NCI-H526 (cell line): ENCODE measurements at regions not wholly inside any gene's neighbourhood (a gene's known extent, or its start where the extent isn't known, plus 50 kb on each side); places are given as distances from the start of the nearest gene placed in this dataset.
"Not testable (repeated sequence)": the region's sequence is repeated elsewhere in the genome, so short reads cannot be mapped to it uniquely, and the experiment has no call there.

Experiments used
- DNase-seq, 2 experiments: peaks; one replicate each; lab custom pipeline; 2025; lab: John Stamatoyannopoulos, UW

DNA sequence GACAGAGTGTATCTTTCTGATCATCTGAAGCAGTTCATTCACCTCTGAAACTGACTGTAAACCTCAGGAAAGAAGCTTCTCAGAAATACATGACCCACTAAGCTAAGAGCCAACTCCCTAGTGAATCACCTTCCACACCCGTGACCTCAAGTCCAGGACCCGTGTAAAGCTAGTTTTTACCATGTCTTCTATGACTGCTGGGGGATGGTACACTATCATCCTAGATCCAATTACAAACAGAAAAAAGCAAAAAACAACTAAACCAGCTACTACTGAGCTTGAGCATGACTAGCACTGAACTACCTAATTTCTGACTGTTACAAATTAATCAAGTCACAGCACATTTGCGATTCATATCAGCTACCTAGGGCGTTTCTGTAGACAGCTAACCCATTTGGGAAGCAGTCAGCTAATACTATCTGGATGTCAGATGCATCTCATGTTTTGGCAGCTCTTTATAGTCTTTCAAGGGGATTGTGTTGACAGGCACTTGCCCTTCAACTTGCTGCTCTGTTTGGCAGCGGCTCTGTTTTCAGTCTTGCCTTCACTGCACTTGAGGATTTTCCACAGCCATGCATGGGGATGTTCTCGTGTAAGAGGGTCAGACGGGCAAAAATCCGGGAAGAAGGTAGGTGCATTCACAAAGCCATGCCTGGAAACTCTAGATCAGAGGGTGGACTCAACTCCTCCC, 350.3 kb downstream of the ANAPC1 start:
- not testable (repeated sequence) for DNase-seq

DNA sequence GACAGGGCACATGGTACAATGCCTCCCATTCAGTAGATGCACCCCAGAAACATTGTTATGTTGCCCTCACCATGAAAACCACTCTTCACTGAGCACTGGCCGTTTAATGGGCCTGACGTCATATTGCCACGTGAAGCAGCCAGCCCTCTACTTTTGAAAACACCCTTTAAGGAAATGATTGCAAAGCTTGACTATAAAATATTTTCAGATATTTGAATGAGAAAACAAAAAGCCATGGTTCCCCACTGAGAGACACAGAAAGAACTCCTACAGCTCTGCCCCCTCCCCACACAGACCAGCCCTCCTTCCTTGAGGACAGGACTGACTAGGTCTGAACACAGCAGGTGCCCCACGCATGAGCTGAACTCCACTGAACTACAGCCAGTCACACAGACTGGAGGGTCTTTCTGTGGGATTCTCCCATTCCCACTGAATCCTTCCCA, 349.1 kb downstream of the ANAPC1 start:
- DNase-seq, result peak; percentile 28 to 58

DNA sequence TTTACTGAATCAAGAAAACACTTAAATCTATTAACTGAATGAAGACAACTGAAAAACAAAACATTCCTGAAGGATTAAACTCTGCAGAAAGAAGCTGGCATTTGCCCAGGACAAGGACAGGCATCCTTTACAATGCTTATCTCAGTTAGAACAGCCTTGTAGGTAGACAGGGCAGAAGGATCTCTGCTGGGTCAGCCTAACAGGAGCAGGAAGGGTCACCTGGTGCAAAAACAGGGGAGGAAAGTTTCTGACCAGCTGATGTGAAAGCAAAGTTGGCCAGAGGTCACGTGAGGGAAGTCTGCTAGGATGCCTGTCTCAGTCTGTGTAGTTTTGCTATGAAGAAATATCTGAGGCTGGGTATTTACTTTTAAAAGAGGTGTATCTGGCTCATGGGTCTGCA, 348.6 kb downstream of the ANAPC1 start:
- DNase-seq, result no peak

DNA sequence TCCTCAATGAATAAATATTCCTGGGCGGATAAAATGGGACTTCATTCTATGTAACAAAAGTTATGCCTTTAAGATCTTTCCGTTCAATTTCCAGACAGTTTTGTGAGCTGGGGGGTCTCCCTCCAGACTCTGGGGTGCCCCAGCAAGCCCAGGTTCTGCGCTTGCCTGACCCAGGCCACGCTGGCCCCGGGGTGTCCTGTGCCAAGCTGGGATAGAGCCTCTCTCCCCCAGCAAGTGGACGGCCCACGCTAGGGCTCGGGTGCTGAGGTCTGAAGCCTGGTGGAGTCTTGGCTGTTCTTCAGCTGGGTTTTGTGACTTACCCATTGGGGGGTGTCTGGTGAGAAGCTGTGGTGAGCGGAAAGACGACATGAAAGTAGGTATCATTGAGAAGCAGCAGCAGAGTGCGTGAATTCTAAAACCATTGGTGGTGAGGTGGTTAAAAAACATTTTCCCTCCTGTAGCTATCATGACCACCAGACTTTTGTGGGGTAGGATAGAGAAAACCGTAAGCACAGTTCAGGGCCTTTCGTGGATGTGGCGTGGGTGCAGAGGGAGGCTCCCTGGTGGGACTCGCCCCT, 346.8 kb downstream of the ANAPC1 start:
- no peak for DNase-seq

DNA sequence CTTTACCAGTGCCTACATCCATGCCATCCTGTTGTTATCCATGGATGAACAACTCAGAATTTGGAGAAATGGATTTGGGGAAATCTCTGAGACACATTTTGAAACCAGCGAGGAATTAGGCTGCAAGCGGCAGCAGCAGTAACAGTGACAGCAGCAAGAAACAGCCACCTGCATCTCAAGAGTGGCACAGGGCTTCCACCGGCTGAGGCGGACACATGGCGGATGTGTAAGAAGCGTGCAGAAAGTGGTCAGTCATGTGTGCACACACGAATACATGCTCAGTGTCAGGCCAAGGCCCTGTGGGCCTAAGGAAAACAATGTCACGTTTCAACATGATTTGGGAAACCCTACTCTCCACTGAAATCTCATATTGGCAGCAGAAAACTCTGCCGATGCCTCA, 344.0 kb downstream of the ANAPC1 start:
- not testable (repeated sequence) for DNase-seq

DNA sequence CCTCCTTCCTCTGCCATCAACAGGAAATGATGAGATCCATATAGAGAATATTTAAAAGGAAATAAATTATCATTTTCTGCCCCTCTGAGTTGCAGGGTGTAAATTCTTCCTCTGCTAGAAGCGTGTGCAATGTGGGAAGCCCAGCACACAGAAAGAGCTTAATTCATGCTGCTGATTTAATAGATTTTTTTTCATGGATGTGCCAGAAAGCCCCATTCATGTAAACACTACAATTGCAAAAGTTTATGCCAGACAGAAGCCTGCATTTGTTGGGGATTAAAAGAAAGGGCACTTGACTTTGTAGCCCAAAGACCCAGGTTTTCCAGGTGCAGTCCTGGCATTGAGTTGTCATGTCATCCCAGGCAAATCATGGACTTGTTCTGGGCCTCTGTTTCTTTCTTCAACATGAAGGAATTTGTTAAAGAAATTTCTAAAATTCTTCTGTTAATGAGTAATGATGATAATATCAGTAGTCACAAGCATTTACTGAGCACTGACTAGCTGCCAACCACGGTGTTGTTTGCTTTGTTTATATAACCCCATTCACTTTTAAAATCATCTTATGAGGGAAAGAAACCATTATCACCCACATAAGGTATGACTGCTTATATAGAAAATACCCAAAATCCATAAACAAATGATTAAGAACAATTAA, 341.7 kb downstream of the ANAPC1 start:
- DNase-seq, result not testable (repeated sequence)

DNA sequence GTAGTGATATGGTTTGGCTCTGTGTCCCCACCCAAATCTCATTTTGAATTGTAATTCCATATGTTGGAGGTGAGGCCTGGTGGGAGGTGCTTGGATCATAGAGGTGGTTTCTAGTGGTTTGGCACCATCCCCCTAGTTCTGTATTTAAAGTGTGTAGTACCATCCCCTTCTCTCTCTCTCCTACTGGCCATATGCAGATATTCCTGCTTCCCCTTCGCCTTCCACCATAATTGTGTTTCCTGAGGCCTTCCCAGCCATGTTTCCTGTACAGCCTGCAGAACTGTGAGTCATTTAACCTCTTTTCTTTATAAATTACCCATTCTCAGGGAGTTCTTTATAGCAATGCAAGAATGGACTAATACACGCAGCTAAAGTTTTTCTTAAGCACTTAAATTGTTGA, 340.0 kb downstream of the ANAPC1 start:
- not testable (repeated sequence) for DNase-seq

DNA sequence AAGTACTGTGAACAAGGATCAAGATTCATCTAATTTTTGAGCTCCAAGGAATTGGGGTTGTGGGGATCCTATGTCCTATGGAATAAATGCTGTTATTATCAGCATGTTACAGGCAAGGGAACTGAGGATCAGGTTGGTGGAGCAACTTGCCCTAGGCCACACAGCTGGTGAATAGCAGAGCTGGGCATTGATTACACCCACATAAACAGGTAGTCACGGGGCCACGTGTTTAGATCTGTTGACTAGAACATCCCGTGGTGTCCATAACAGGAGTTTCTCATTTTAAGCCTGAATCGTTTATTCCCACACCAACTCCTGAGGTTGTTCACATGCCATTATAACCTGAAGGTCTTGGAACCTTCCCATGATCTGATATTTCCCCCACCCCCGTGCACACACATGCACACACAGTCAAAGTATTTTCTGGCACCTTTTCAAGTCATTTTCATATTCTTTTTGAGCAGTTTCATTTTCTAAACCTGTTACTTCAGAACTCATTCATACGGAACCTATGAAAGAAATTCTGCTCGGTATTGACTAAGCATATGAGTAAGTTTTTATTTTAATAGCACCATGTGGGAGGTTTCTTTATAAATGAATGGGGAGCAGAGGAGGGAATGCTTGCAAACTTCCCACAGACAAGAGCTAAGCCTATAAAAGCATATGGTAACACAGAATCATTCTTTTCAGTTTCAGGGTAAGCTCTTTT, 338.1 kb downstream of the ANAPC1 start:
- not testable (repeated sequence) for DNase-seq

DNA sequence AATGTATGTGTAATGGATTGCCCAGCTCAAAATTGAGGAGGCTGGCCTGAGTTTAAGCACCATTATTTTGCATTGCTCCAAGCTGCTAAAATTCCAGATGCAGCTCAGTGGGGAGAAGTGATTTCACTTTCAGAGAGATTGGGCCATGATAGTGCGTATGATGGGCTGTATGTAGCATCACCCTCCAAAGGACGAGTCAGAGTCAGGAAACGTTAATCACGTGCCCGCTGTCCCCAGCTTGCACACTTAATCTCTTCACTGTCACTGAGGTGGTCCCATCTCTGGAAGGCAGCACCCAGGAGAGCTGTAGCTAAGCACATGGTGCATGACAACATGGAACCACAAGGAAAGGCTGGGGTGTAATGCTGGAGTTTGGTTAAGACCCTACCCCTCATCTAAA, 337.4 kb downstream of the ANAPC1 start:
- not testable (repeated sequence) for DNase-seq

DNA sequence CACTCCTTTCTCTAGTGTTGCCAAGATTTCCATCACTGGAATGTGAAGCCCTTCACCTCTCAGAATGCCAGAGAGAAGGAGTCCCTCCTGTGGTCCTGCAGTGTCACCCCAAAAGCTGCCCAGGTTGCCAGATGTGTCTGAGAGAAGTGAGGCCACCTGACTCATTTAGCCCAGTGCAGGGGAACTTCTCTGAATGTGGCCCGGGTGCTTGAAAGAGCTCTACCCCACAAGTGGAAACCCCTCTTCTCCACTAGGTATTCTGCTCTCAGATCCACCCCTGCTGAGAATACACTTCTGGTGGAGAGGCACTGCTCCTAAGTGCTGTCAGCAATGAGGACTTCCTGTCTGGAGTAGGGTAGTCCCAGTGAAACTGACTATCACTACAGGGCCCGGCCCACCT, 334.8 kb downstream of the ANAPC1 start:
- not testable (repeated sequence) for DNase-seq

DNA sequence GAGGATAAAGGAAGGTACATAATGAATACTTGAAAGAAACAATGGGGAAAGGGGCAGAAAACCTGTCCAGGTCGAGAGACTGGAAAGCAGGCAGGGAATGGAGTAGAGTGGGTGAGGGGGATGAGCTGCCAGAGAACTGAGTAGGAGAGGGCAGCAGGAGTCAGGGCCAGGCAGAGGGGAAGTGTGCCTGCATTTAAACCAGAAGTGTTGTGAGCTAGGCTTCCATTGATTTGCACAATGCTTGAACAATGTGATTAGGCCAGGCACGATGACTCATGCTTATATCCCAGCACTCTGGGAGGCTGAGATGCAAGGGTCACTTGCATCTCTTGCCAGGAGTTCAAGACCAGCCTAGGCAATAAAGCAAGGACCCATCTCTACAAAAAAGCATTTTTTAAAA, 332.6 kb downstream of the ANAPC1 start:
- DNase-seq, result not testable (repeated sequence)

DNA sequence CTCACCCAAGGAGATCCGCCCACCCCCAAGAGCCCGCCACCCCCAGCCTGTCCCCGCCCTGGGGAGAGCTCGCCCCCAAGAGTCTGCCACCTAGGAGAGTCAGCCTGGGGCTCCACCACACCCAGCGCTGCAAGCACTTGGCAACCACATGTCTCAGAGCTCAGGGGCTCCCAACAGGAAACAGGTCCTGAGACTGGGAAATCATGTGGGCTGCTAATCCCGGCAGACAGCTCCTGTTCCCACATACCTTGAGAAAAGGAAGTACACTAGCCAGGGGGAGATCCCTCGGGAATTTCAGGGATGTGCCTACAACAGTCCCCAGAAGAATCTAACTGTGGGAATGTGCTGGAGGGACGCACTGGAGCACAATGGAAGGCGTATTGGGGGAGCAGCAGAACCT, 331.4 kb downstream of the ANAPC1 start:
- not testable (repeated sequence) for DNase-seq

DNA sequence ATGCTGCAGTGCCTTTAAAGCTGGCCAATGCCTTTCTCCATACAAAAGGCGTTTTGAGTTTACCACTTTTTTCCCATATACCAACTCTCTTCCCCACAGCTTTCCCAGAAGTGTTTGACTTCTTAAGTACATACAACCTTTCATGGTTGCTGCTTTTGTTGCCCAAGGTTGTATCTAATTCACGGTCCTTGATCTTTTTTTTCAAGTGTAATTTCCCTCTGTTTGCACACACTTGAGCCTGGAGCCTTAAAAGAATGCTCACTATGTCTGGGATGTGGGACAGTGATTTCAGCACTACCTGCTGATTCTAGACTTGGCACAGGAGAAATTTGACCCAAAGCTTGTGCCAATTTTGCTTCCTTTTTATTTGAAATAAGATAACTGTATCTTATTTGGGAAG, 324.7 kb downstream of the ANAPC1 start:
- DNase-seq, result not testable (repeated sequence)

DNA sequence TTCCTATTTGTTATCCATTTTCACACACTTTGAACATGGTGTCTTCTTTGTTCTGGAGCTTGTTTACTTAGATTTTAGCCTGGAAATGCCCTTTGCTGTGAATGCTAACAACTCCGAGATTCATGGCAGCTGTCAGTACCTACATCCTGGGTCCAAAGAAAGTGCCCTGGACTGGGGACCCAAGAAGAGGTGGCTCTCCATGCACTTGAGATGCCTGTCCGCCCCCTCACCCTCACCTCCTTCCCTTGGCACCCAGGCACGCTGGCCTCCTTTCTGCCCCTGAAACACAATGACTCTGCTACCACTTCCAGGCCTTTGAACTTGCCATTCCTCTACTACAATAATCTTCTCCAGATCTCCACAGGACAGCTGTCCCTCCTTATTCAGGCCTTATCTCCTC, 324.2 kb downstream of the ANAPC1 start:
- DNase-seq, result not testable (repeated sequence)

DNA sequence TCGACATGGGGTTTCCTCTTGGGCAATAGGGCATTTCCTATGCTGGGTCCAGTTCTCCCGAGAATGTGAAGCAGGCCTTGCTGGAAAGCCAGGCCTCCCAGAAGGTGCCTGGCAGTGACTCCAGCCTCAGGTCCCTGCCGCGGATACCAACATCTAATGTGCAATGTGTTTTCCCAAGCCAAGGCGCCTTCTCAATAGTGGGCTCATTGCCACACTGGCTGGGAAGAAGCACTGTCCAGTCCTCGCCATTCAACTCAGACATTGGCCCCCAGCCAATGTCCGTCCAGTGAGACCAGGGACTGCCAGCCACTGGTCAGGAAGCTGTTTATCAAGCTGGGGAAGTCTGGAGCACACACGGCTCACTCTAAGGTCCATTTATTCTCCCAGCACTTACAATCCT, 317.9 kb downstream of the ANAPC1 start:
- DNase-seq, result not testable (repeated sequence)

DNA sequence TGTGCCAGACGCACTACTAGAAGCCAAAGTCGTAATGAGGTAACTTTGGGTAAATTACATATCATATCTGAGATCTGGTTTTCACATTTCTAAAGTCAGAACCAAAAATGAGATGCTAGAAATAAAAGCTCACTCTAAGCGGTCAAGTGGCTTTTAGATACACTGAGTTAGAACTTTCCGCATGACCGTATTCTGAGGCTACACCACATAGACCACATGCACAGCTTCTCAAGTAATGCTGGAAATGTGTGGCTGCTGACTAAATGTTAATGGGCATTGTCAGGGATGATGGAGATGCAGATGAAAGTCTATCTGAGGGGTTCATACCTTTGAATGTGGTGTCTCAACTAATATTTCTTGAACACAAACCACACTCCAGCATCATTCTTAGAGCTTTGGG, 316.8 kb downstream of the ANAPC1 start:
- not testable (repeated sequence) for DNase-seq

DNA sequence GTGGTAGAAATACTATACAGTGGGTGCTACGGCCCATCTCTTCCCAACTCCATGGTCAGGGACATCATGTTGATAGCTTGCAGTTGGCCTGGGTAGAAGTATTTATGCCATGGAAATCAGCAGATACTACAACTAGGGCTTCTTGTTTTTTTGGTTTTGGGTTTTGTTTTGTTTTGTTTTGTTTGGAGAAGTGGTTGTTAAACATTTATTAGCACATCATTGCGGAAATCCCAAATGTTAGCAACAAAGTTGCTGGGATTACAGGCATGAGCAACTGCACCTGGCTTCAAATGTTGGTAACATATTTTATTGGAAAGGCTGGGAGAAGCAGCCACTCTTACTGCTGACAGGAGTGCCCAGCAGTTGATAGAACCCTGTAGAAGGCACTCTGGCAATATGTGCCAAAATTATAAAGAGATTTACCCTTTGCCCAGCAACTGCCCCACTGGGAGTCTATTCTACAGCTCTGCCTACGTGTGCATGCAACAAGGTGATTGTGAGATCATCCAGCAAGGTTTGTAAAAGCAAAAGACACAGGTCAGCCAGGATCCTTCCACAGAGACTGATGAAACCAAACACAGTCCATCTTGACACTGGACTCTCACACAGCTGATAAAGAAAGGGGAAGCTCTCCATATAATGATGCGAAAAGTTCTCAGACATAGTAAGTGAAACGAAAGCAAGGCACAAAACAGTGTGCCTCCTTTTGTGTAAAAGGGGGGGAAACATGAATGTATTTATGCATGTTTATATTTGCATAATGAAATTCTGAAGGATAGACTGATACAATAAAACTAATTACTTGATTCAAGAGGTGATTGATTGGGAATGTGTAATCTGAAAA, 314.4 kb downstream of the ANAPC1 start:
- DNase-seq, result not testable (repeated sequence)

DNA sequence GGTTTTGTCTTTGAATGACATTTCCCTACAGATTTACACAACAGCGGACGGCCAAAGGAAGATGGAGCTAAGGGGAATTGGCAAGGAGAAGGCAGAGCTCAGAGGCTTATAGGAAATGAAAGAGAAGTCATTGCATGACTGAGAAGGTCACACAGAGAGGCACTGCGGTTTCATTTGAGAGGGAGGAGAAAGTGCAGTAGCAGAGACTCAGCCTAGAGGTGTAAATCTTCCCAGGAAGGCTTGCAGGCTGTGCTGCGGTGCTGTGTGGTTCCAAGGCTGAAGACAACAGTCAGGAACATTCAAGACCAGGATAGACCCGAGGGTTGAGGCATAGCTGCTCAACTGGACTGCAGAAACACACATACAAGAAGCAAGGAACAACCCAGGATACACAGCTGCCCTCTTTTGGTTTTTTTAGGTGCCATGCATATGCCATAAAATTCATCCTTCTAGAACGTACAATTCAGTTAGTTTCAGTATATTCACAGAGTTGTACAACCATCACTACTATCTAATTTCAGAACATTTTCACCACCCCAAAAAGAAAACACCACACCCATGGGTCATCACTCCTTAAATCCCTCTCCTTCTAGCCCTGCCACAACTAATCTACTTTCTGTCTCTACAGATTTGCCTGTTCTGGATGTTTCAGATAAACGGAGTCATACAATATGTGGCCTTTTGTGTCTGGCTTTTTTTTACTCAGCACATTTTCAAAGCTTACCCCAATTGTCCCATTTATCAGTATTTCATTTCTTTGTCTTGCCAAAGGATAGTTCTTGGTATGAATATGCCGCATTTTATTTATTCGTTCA, 313.5 kb downstream of the ANAPC1 start:
- DNase-seq, result not testable (repeated sequence)

DNA sequence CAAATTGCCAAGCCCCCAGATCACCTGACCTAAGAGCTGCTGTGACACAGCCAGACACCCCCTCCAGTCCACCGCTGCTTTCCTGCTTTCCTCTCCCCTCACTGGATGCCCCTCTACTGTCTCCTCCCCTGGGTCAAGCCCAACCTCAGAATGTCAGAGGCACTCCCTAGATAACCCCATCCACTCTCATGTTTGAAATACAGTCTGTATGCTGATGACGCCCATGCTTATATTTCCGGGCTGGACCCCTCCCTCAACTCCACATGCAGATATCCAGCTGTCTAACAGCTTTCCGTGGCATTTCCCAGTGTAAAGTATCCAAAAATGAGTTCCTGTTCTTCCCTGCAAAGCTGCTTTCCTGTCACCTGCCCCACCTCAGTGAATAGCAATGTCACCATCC, 309.2 kb downstream of the ANAPC1 start:
- not testable (repeated sequence) for DNase-seq

DNA sequence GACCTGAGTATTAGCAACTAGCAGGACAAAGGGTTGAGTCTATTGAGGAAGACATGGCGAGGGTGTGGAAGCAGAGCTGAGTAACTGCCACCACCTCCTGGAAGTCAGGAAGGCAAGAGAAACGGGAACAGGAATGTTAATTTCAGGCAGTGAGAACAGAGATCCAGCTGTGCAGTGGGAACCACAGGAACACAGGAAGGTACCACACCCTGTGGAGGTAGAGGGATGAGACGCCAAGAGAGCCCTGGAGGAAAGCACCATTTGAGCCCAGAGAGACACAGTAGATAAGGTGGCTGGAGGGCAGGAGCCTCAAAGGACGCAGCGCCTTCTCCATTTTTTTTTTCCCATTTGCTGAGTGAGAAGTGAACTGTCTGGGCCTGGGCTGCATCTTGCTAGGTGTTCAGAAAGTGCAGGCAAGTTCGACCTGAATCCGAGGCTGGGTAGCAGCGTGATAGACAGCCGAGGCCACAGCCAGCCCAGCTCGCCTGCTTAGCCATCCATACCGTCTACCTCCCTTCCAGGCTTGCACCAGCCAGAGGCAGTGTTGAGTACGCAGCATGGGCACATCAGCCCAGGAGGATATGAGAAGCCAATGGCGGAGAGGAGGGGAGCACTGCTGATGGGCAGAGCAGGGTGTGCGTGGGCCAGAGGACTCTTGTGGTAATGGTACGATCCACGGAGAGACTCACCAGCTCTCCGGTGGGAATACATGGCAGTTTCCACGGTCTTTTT, 306.7 kb downstream of the ANAPC1 start:
- not testable (repeated sequence) for DNase-seq
